Neural cell (in vitro differentiated cells): ENCODE measurements at regions not wholly inside any gene's neighbourhood (a gene's known extent, or its start where the extent isn't known, plus 50 kb on each side); places are given as distances from the start of the nearest gene placed in this dataset.

Source experiments
- H2AFZ ChIP-seq: fragments of 200-600, 300-800 bp; sonication (generic), shearing (Covaris generic); 2 replicates; pipeline ENCODE4 v1.6.0; 2014; ENCODE audit warnings: low read depth, mild to moderate bottlenecking, antibody characterized with exemption, low read length, moderate library complexity
- H3F3A ChIP-seq: fragments of 200-600 bp; shearing (Covaris generic); 2 replicates; pipeline ENCODE4 v1.6.1; 2016; ENCODE audit warnings: mild to moderate bottlenecking, moderate library complexity, mixed read lengths, antibody characterized with exemption, low read length; ENCODE audit not compliant: insufficient read depth, poor library complexity, severe bottlenecking
- H3K27ac ChIP-seq: fragments of 200-600, 300-800 bp; sonication (generic), shearing (Covaris generic); 2 replicates; pipeline ENCODE4 v1.5.1; 2014; ENCODE audit warnings: mild to moderate bottlenecking, low read length, moderate library complexity
- H3K27me3 ChIP-seq: fragments of 300-800, 200-600 bp; sonication (generic), shearing (Covaris generic); 2 replicates; pipeline ENCODE4 v1.6.0; 2014; ENCODE audit warnings: mild to moderate bottlenecking, low read depth, low read length, moderate library complexity; ENCODE audit not compliant: insufficient read depth
- H3K36me3 ChIP-seq: fragments of 300-800, 200-600 bp; sonication (generic), shearing (Covaris generic); 2 replicates; pipeline ENCODE4 v1.5.1; 2014; ENCODE audit warnings: mild to moderate bottlenecking, antibody characterized with exemption, low read length, moderate library complexity; ENCODE audit not compliant: insufficient read depth
- H3K4me2 ChIP-seq: fragments of 300-800, 200-600 bp; sonication (generic), shearing (Covaris generic); 2 replicates; pipeline ENCODE4 v1.6.0; 2014; ENCODE audit warnings: mild to moderate bottlenecking, low read length
- H3K4me3 ChIP-seq: fragments of 300-800, 200-600 bp; sonication (generic), shearing (Covaris generic); 2 replicates; pipeline ENCODE4 v1.5.1; 2014; ENCODE audit warnings: mild to moderate bottlenecking, low read length, moderate library complexity
- H3K79me2 ChIP-seq: fragments of 200-600 bp; shearing (Covaris generic); replicated peaks from 2 replicates; pipeline ENCODE4 v1.6.0; 2014; ENCODE audit warnings: mild to moderate bottlenecking, low read length, moderate library complexity; ENCODE audit not compliant: insufficient read depth
- H3K9ac ChIP-seq: fragments of 300-800, 200-600 bp; sonication (generic), shearing (Covaris generic); 2 replicates; pipeline ENCODE4 v1.6.1; 2016; ENCODE audit warnings: mild to moderate bottlenecking, low read length, mixed read lengths
- H3K9me2 ChIP-seq: fragments of 200-600 bp; shearing (Covaris generic); 2 replicates; pipeline ENCODE4 v1.6.1; 2016; ENCODE audit warnings: mild to moderate bottlenecking, low read length, mixed read lengths; ENCODE audit not compliant: insufficient read depth
- H3K9me3 ChIP-seq: fragments of 200-600, 300-800 bp; sonication (generic), shearing (Covaris generic); 2 replicates; pipeline ENCODE4 v1.6.1; 2016; ENCODE audit warnings: mild to moderate bottlenecking, mixed run types, low read length, moderate library complexity, mixed read lengths
- H4K20me1 ChIP-seq: fragments of 200-600 bp; shearing (Covaris generic); 2 replicates; pipeline ENCODE4 v1.6.1; 2016; ENCODE audit warnings: mild to moderate bottlenecking, mixed run types; ENCODE audit not compliant: insufficient read depth
- EP300 ChIP-seq: fragments of 450-650 bp; conservative IDR thresholded peaks from 2 replicates; pipeline ENCODE4 v1.6.1; 2014; ENCODE audit warnings: antibody characterized with exemption, mild to moderate bottlenecking, moderate library complexity; ENCODE audit not compliant: poor library complexity, severe bottlenecking
- EZH2 ChIP-seq: fragments of 200-600, 300-800 bp; shearing (Covaris generic), sonication (generic); IDR thresholded peaks from 2 replicates; pipeline ENCODE4 v1.6.1; 2014; ENCODE audit warnings: antibody characterized with exemption, low read length, borderline replicate concordance, mild to moderate bottlenecking; ENCODE audit not compliant: insufficient read depth, poor library complexity, severe bottlenecking
- MXI1 ChIP-seq: fragments of 450-650 bp; conservative IDR thresholded peaks from 2 replicates; pipeline ENCODE4 v1.6.1; 2014; ENCODE audit warnings: antibody characterized with exemption, mild to moderate bottlenecking; ENCODE audit not compliant: poor library complexity, severe bottlenecking
- POLR2AphosphoS5 ChIP-seq: IDR thresholded peaks from 2 replicates; pipeline ENCODE4 v1.6.1; 2012
- RAD21 ChIP-seq: fragments of 450-650 bp; conservative IDR thresholded peaks from 2 replicates; pipeline ENCODE4 v1.6.1; 2014; ENCODE audit warnings: antibody characterized with exemption, mild to moderate bottlenecking, moderate library complexity
- SMC3 ChIP-seq: fragments of 450-650 bp; conservative IDR thresholded peaks from 2 replicates; pipeline ENCODE4 v1.6.1; 2014; ENCODE audit warnings: antibody characterized with exemption, mild to moderate bottlenecking, moderate library complexity; ENCODE audit not compliant: poor library complexity
- TAF1 ChIP-seq: IDR thresholded peaks from 2 replicates; pipeline ENCODE4 v1.6.1; 2012; ENCODE audit warnings: low read depth
- TF ChIP-seq, protein P1 (sequence below): IDR thresholded peaks from 2 replicates; pipeline ENCODE4 v1.6.1; 2012; ENCODE audit warnings: borderline replicate concordance
- TF ChIP-seq, protein P2 (sequence below): fragments of 450-650 bp; IDR thresholded peaks from 2 replicates; pipeline ENCODE4 v1.5.1; 2014; ENCODE audit warnings: antibody characterized with exemption, mild to moderate bottlenecking, moderate library complexity; ENCODE audit not compliant: poor library complexity, severe bottlenecking

DNA sequence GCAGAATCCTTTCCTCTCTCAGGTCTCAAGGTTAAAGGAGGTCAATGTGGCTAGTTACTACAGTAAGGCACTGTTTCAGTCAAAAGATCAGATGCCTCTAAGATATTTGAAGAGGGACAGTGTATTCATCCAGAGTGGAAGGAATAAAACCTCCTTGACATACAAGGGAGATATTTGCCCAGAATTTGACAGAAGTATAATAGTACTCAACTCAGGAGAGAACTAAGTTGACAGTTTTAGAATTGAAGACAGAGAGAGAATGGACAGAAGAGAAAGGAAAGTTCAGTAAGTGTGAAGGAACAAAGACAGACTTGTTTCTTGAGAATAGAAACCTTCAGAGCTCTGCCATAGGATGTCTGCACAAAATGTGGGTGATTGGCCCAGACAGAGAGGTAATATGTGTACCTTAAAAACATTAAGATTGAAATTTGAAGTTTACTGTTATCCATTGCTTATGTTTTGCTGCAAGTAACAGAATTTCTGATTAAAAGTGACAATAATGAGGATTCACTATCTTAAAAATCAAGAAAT is 507.1 kb downstream of the IGSF11 start:
- Histone ChIP-seq H3K27ac (no peak overlapping the region), H3F3A (no peaks in the 10 kb centered on the region), H2AFZ (no peak overlapping the region)

GRCh38 chr3:118529554-118529953 is 505.1 kb downstream of the IGSF11 start:
- no peak overlapping the region for H3K9ac ChIP-seq
- H3K9me2 ChIP-seq, result no peaks in the 10 kb centered on the region
- H2AFZ ChIP-seq, result no peak overlapping the region
- H3K4me3 ChIP-seq, result no peak overlapping the region
- no peaks in the 10 kb centered on the region for H3F3A ChIP-seq
- H3K79me2 ChIP-seq, result no peaks in the 10 kb centered on the region
- no peak overlapping the region for H3K27ac ChIP-seq
- H3K9me3 ChIP-seq, result no peaks in the 10 kb centered on the region
- H4K20me1 ChIP-seq, result no peaks in the 10 kb centered on the region
- no peak overlapping the region for H3K4me2 ChIP-seq
- no peaks in the 10 kb centered on the region for H3K36me3 ChIP-seq
- TF ChIP-seq MXI1 (no peak), RAD21 (no peak), EP300 (no peak), TAF1 (no peak), POLR2AphosphoS5 (no peak), SMC3 (no peak), EZH2 (no peak)
- TF ChIP-seq, protein P1, sequence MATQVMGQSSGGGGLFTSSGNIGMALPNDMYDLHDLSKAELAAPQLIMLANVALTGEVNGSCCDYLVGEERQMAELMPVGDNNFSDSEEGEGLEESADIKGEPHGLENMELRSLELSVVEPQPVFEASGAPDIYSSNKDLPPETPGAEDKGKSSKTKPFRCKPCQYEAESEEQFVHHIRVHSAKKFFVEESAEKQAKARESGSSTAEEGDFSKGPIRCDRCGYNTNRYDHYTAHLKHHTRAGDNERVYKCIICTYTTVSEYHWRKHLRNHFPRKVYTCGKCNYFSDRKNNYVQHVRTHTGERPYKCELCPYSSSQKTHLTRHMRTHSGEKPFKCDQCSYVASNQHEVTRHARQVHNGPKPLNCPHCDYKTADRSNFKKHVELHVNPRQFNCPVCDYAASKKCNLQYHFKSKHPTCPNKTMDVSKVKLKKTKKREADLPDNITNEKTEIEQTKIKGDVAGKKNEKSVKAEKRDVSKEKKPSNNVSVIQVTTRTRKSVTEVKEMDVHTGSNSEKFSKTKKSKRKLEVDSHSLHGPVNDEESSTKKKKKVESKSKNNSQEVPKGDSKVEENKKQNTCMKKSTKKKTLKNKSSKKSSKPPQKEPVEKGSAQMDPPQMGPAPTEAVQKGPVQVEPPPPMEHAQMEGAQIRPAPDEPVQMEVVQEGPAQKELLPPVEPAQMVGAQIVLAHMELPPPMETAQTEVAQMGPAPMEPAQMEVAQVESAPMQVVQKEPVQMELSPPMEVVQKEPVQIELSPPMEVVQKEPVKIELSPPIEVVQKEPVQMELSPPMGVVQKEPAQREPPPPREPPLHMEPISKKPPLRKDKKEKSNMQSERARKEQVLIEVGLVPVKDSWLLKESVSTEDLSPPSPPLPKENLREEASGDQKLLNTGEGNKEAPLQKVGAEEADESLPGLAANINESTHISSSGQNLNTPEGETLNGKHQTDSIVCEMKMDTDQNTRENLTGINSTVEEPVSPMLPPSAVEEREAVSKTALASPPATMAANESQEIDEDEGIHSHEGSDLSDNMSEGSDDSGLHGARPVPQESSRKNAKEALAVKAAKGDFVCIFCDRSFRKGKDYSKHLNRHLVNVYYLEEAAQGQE, result no peak
- TF ChIP-seq, protein P2, sequence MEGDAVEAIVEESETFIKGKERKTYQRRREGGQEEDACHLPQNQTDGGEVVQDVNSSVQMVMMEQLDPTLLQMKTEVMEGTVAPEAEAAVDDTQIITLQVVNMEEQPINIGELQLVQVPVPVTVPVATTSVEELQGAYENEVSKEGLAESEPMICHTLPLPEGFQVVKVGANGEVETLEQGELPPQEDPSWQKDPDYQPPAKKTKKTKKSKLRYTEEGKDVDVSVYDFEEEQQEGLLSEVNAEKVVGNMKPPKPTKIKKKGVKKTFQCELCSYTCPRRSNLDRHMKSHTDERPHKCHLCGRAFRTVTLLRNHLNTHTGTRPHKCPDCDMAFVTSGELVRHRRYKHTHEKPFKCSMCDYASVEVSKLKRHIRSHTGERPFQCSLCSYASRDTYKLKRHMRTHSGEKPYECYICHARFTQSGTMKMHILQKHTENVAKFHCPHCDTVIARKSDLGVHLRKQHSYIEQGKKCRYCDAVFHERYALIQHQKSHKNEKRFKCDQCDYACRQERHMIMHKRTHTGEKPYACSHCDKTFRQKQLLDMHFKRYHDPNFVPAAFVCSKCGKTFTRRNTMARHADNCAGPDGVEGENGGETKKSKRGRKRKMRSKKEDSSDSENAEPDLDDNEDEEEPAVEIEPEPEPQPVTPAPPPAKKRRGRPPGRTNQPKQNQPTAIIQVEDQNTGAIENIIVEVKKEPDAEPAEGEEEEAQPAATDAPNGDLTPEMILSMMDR, result no peak
- no peaks in the 10 kb centered on the region for H3K27me3 ChIP-seq

More for the DNA sequence above, 507.1 kb downstream of the IGSF11 start:
- H3K4me3 ChIP-seq, result no peak overlapping the region
- H3K36me3 ChIP-seq, result no peaks in the 10 kb centered on the region
- no peaks in the 10 kb centered on the region for H3K79me2 ChIP-seq
- no peak overlapping the region for H3K9ac ChIP-seq
- H3K27me3 ChIP-seq, result no peaks in the 10 kb centered on the region
- no peak overlapping the region for H3K4me2 ChIP-seq
- no peaks in the 10 kb centered on the region for H3K9me3 ChIP-seq
- H4K20me1 ChIP-seq, result no peaks in the 10 kb centered on the region
- no peaks in the 10 kb centered on the region for H3K9me2 ChIP-seq
- TF ChIP-seq, protein P2, result no peak
- TF ChIP-seq EZH2, result no peak
- TF ChIP-seq POLR2AphosphoS5, result no peak
- no peak for TF ChIP-seq SMC3
- no peak for TF ChIP-seq EP300
